HG02588 (cell line): ENCODE measurements at regions not wholly inside any gene's neighbourhood (a gene's known extent, or its start where the extent isn't known, plus 50 kb on each side); places are given as distances from the start of the nearest gene placed in this dataset.

Experiments used
- ATAC-seq: cut with Tn5 transposase; IDR thresholded peaks from one replicate; pipeline ENCODE4 v1.9.1; 2021; ENCODE audit warnings: mild to moderate bottlenecking, moderate library complexity; ENCODE audit not compliant: unreplicated experiment

GRCh38 chr6:165805636-165806035 lies 142.6 kb upstream of the PDE10A start:
- no peak for ATAC-seq

DNA sequence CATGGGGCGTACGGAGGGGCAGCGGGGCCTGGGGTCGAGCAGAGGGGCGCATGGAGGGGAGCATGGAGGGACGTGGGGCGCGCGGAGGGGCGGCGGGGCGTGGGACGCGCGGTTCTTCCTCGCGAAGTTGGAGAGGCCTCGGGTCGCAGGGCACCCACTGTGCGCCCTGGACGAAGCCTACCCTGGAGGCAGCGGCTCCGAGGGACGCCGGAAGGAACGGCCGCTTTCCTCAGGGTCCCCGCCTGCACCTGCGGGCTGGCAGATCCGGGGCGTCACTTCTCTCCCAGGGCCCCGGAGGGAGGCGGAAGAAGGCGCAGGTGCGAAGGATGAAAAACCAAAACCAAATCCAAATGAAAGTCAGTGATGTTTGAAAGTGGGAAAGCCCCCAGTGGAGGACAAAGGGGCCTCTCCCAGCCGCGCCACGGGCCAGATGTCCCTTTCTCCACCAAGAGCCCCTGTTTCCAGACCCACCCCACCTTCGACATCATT lies 142.1 kb upstream of the PDE10A start:
- no peak for ATAC-seq

- ATAC-seq = no peak
Observed at GRCh38 chr6:165804331-165805066, 141.5 kb upstream of the PDE10A start.

DNA sequence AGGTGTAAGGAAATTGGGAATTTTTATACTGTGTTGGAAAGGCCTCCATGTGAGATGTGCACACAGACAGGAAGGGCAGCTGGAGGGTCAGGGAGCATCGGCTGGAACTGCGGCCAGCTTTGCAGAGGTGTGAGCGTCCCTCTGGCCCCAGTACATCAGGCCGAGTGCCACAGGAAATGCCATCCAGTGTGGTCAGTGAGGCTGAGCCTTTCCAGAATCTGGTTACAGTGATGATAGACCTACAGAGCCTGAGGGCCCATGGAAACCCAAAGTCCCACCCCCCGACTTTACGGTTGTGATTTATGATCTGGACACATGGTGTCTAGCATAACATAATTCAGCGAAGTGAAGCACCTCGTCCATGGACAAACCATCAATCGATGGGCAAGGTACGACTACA lies 137.3 kb upstream of the PDE10A start:
- no peak for ATAC-seq

GRCh38 chr6:165799391-165800153 lies 136.5 kb upstream of the PDE10A start:
- no peak for ATAC-seq

- ATAC-seq = no peak
Observed at GRCh38 chr6:165798991-165799390, 135.9 kb upstream of the PDE10A start.

DNA sequence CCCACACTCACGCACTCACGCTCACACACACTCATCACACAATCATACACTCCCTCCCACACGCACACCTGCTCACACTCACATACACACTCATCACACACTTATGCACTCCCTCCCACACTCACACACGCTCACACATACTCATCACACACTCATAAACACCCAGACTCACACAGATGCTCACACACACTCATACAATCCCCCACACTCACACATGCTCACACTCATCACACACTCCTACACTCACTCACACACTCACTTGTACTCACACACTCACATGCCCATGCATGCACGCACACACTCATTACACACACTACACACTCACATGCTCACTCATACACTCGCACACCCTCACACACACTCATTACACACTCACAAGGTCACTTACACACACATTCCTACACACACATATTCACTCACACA lies 131.1 kb upstream of the PDE10A start:
- ATAC-seq = no peak

- no peak for ATAC-seq
Observed at GRCh38 chr6:165793287-165793825, 130.3 kb upstream of the PDE10A start.

GRCh38 chr6:165791876-165792437 lies 128.9 kb upstream of the PDE10A start:
- ATAC-seq = no peak

DNA sequence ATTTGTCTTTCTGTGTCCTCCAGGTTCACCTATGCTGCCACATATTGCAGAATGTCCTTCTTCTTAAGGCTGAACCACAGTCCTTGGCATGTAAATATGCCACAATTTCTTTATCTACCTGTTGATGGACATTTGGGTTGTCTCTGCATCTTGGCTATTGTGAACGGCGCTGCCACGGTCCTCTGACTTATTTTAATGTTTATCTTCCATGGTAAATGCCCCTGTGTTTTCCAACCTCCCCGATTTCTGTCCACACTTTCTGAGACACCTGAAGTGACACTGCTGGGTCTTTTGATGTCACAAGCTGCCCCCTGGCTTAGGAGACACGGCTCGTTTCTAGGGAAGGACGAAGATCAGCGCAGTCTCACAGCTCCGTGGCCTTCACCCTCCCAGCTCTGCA lies 128.3 kb upstream of the PDE10A start:
- ATAC-seq = no peak

DNA sequence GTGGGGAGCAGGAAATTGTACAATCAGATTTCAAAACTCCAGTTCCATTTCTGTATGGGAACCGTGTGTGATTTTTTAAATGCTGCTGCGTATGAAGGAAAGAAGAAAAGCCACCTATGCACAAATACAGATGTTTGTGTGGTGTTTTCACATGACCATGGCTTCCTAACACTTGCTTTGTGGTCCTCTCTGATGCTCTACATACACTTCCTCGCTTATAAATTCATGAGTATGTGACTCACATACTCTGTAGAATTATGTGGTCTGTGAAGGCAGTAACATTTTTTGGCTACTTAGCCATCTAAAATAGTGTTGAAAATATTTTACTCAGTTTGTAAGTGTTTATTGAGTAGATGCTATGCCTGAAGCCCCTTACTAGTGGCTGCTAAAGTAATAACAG lies 119.8 kb upstream of the PDE10A start:
- ATAC-seq = no peak

DNA sequence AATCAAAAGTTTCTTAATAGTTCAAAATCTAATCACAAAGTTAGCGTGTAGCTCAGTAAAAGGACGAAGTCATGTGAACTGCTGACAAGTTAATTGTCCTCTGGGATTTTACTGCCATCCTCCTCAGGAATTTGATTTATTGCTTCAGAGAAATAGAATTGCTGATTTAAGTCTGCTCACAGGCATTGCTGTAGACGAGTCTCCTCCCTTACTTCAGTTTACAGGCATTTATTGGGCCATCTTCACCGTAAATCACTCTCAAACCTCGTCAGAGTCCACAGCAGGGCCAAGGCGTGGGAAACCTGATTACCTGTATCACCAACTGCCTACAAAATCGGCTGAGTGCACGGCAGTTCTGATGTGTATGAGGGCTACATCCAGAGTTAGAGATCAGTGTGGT lies 119.1 kb upstream of the PDE10A start:
- ATAC-seq = no peak

- no peak for ATAC-seq
Observed at GRCh38 chr6:165777680-165778079, 114.6 kb upstream of the PDE10A start.

- no peak for ATAC-seq
Observed at GRCh38 chr6:165776691-165777090, 113.7 kb upstream of the PDE10A start.

DNA sequence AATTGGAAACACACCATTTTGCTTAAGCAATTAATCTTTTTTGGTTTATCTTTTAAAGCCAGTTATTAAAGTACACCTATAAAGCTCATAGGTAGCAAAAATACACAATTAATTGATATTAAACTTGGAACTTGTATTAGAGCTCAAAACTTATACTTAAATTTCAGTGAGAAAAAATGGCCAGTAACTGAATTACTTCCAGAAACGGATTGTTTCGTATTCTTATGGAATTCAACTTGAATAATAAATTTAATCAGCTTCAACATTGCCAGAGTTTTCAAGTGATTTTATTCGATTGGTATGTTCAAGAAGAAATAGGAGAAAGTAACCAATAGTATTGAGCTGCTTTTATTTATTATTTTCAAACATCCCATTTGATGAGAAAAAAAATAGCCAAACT lies 112.7 kb upstream of the PDE10A start:
- no peak for ATAC-seq

DNA sequence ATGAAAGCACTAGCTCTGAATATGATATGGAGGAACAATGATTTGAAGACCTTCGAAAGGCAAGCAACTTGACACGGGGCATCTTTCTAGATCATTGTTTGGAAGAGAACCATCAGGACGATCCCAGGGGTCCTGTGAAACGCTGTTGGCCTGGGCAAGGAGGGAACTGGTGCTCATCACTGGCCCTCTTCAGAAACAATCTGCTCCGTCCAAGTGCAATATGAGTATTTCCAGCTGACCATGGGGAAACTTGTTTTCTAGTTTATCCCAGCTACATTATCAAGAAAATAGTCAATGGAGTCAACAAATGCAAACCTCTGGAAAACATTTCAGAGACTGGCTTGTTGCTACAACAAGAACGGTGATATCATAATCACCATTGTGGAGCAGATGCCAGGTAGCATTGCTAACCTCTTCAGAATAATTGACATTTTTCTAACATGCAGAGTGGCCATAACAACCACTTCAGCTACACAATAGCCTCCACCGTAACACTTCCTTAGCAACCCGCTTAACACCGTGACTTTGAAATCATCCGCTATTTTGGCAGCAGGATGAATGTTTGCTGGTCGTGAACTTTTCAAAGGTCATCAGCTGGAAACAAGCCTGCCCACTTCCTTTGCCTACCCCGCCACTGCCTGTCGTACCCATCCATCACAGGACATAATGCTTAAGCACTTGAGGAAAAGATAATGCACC lies 112.0 kb upstream of the PDE10A start:
- ATAC-seq = no peak

- no peak for ATAC-seq
Observed at GRCh38 chr6:165770397-165771082, 107.5 kb upstream of the PDE10A start.

DNA sequence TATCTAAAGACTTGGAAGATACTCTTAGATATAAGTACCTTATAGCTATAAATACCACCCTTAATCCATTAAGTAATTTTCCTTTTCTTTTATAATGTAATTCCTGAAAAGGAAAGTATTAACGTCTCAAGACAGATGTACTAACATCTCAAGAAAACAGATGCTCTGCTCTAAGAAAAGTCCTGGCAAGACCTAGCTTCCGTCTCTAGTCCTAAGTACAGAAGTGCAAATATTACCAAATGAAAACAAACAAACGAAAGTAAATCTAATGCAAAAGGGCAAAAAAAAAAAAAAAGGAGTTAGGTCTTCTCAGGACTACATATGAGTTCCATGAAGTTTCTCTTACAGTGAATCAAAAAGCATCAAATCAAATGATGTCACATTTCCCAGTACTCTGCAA lies 106.8 kb upstream of the PDE10A start:
- no peak for ATAC-seq

DNA sequence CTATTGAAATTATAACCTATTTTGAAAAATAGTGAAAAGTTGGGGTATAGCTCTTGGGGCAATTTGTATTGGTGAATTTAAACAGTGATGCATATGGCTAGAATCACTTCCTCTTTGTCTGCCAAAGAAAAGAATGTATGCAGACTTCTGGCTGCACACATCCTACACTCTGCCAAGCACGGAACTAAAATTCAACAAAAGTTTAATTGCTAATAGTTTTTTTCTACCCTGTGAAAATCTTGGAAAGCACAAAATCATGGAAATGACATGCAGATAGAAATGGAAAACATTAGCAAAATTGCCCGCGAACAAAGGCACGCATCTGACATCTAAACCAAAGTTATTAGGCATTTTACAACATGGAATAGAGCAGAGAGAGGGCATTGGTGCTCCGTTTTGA lies 106.4 kb upstream of the PDE10A start:
- no peak for ATAC-seq

DNA sequence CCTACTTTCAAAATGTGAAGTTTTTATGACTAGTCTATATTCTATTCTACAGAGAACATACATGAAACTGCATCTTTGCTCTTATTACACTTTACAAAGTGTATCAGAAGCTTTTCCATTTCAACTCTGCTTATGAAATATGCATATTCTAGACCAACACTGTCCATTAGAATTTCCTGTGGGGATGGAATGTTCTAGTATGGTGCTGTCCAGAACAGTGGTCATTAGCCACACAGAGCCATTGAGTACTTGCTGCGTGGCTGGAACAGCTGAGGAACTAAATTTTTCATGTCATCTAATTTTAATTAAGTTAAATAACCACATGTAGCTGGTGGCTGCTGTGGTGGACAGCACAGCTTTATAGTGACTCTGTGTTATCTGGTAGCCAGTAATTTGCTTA lies 105.9 kb upstream of the PDE10A start:
- no peak for ATAC-seq

DNA sequence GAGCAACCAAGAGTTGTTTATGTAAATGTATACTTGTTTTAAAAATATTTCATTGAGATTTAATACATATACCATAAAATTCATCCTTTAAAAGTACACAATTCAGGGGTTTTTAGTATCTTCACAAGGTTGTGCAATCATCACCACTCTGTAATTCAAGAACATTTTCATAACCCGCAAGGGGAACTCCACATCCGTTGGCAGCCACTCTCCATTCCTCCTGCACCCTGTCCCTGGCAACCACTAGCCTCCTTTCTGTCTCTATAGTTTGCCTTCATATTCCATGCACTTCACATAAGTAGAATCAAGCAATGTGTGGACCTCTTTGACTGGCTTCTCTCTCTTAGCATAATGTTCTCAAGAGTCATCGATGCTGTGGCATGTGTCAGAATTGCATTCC lies 104.2 kb upstream of the PDE10A start:
- ATAC-seq = no peak
